RWPE1 (cell line): ENCODE measurements at regions not wholly inside any gene's neighbourhood (a gene's known extent, or its start where the extent isn't known, plus 50 kb on each side); places are given as distances from the start of the nearest gene placed in this dataset.
"Not testable (repeated sequence)": the region's sequence is repeated elsewhere in the genome, so short reads cannot be mapped to it uniquely, and the experiment has no call there.

Source experiments
- CTCF ChIA-PET: fragments of 350-600 bp; sonication (Branson Sonifier 250); formaldehyde crosslinking; extraction: SDS; loops from one replicate; lab custom pipeline; 2021; lab: Yijun Ruan, JAX
- POLR2A ChIA-PET: fragments of 400-600 bp; formaldehyde crosslinking; extraction: SDS; loops from one replicate; lab custom pipeline; 2020; ENCODE audit warnings: antibody characterized with exemption; ENCODE audit not compliant: low non-redundant PET; lab: Yijun Ruan, JAX
- DNase-seq: peaks from one replicate; pipeline ENCODE4 v3.0.0; 2012; ENCODE audit warnings: low spot score
- H3K27ac ChIP-seq: fragments of 450-650 bp; 2 replicates; pipeline ENCODE4 v1.5.1; 2017
- CTCF ChIP-seq: fragments of 450-650 bp; conservative IDR thresholded peaks from 2 replicates; pipeline ENCODE4 v1.5.1; 2017; ENCODE audit warnings: low read depth, mild to moderate bottlenecking

- ChIA-PET CTCF (no interaction called here), POLR2A (no interaction called here)
- no peak for TF ChIP-seq CTCF
- no peak overlapping the region for H3K27ac ChIP-seq
- DNase-seq: no peak
These were observed 705.9 kb upstream of the ZNF804A start for GRCh38 chr2:183892315-183892941.

GRCh38 chr2:183898641-183899040 lies 699.7 kb upstream of the ZNF804A start:
- ChIA-PET POLR2A (no interaction called here), CTCF (no interaction called here)
- TF ChIP-seq CTCF: no peak
- H3K27ac ChIP-seq: no peak overlapping the region
- peak; percentile 0 for DNase-seq

GRCh38 chr2:183901931-183902330 lies 696.4 kb upstream of the ZNF804A start:
- CTCF ChIA-PET: no interaction called here
- no peak for DNase-seq
- no peak overlapping the region for H3K27ac ChIP-seq
- POLR2A ChIA-PET: no interaction called here
- TF ChIP-seq CTCF: no peak

GRCh38 chr2:183903026-183903425 lies 695.3 kb upstream of the ZNF804A start:
- CTCF ChIA-PET: no interaction called here
- H3K27ac ChIP-seq: no peak overlapping the region
- TF ChIP-seq CTCF: no peak
- POLR2A ChIA-PET: no interaction called here
- no peak for DNase-seq

GRCh38 chr2:183916041-183916440 lies 682.3 kb upstream of the ZNF804A start:
- CTCF ChIA-PET, DNase-seq, POLR2A ChIA-PET, H3K27ac ChIP-seq: not testable (repeated sequence)

GRCh38 chr2:183919167-183919566 lies 679.2 kb upstream of the ZNF804A start:
- ChIA-PET CTCF (no interaction called here), POLR2A (no interaction called here)
- no peak overlapping the region for H3K27ac ChIP-seq
- no peak for DNase-seq
- no peak for TF ChIP-seq CTCF

- DNase-seq: no peak
- ChIA-PET CTCF (interaction anchor here (0.7 kb wide), 1 partner anchor 165 kb away, joined by 3 read pairs; no protein-coding TSS in a partner anchor), POLR2A (no interaction called here)
- no peak for TF ChIP-seq CTCF
- H3K27ac ChIP-seq: no peak overlapping the region
These were observed 678.4 kb upstream of the ZNF804A start for GRCh38 chr2:183919926-183920325.
